ENCODE measurements at regions not wholly inside any gene's neighbourhood (a gene's known extent, or its start where the extent isn't known, plus 50 kb on each side); places are given as distances from the start of the nearest gene placed in this dataset.

DNA sequence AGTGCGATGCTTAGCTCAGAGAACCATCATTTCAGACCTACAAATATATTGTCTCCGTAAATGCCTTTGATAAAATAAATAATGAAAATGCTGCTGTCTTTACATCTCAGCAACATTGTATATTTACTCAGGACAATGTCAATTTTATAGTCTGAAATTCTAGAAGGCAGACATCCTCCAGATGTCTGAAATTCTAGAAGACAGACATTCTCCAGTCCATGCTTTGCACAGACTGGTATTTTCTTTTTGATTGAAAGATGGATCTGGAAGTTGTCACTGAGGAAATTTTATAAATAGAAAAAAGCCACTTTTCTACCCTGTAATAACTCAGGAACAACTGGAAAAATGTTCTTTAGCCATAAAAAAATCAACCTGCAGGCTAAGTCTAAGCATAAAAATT is 2293.3 kb downstream of the PCDH9 start:
- H3K4me3 ChIP-seq = no peak overlapping the region
- no peaks in the 10 kb centered on the region for H3K4me1 ChIP-seq (ENCODE audit: low read depth)
- no peaks in the 10 kb centered on the region for H3K36me3 ChIP-seq (ENCODE audit: low read depth)
- intact Hi-C loops (cut with DNase I, micrococcal nuclease) = no loop called here
- ATAC-seq (no peak), DNase-seq (no peak)
- TF ChIP-seq, protein P1, sequence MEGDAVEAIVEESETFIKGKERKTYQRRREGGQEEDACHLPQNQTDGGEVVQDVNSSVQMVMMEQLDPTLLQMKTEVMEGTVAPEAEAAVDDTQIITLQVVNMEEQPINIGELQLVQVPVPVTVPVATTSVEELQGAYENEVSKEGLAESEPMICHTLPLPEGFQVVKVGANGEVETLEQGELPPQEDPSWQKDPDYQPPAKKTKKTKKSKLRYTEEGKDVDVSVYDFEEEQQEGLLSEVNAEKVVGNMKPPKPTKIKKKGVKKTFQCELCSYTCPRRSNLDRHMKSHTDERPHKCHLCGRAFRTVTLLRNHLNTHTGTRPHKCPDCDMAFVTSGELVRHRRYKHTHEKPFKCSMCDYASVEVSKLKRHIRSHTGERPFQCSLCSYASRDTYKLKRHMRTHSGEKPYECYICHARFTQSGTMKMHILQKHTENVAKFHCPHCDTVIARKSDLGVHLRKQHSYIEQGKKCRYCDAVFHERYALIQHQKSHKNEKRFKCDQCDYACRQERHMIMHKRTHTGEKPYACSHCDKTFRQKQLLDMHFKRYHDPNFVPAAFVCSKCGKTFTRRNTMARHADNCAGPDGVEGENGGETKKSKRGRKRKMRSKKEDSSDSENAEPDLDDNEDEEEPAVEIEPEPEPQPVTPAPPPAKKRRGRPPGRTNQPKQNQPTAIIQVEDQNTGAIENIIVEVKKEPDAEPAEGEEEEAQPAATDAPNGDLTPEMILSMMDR (IDR thresholded peaks at IDR 0.05) = no peak
- H3K9me3 ChIP-seq = peaks cover 46% of the 10 kb centered on the region

DNA sequence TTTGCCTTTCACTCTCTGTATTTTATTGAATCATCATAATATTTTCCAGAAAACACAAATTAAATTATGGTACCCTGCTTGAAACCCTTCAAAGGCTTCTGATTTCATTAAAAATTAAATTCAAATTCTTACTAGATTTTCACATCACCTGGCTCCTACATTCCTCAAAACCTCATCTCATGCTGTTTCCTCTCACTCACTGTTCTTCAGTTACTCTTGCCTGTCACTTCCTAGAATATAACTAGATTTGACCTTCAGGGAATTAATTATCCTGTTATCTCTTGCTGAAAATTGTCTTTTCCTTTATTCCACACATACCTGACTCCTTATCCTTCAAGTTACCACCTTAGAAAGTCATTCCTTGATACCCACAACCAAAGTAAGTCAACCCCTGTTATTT is 2294.7 kb downstream of the PCDH9 start:
- no peak for DNase-seq
- intact Hi-C loops (cut with DNase I, micrococcal nuclease) = no loop called here
- Histone ChIP-seq H3K4me1 (ENCODE audit: low read depth) (no peaks in the 10 kb centered on the region), H3K4me3 (no peak overlapping the region), H3K36me3 (ENCODE audit: low read depth) (no peaks in the 10 kb centered on the region), H3K9me3 (peaks cover 37% of the 10 kb centered on the region)
- TF ChIP-seq, protein P1 (IDR thresholded peaks at IDR 0.05) = no peak
- ATAC-seq = no peak

DNA sequence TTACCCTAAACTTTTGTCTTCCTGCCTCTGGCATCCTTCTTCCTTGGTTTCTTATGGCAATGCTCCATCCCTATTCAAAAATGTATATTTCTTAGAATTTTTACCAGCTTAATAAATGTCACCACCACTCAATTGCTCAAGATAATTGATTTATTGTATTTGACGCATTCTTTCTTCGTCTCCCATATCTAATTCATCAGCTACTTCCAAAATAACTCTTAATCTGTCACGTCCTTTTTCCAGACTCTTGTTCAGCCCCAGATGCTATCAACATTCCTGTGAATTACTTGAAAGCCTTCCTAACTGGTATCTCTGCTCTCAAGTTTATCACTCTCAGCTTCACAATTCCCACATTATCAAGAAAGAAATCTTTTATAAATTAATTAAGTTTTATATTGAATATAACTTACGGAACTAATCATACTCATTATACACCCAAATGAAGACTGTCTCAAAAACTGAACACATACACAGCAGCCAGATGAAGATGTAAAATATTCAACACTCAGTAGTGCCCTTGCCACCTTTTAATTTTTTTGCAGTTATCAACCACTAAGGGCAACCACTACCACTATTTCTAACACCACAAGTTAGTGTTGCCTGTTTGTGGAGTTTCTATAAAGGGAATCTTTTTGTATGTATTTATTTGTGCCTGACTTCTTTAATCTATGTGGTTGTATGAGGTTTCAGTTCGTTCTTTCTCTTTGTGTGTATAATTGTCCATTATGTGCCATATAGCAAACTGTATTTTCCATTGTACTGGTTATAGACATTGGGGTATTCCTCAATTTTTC is 2295.4 kb downstream of the PCDH9 start:
- TF ChIP-seq, protein P1 (IDR thresholded peaks at IDR 0.05) = no peak

DNA sequence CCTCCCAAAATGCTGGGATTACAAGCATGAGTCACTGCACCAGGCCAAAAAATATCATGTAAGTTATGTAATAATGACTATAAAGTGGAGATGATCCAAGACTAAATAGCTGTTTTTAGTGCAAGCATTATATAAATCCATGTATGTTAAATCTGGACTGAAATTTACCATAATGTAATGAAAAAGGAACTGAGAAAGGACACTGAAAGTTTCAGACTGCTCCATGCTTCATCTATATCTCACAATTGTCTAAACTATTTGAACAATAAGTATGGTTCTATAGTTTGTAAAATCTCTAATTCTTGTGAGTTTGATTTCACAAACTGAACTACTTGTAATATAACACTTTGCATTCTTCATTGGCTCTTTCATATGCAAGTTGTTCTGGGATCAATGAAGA is 2299.5 kb downstream of the PCDH9 start:
- Histone ChIP-seq H3K4me1 (ENCODE audit: low read depth) (no peaks in the 10 kb centered on the region), H3K36me3 (ENCODE audit: low read depth) (no peaks in the 10 kb centered on the region)

More for the DNA sequence above, 2295.4 kb downstream of the PCDH9 start:
- Histone ChIP-seq H3K36me3 (ENCODE audit: low read depth) (no peaks in the 10 kb centered on the region), H3K4me1 (ENCODE audit: low read depth) (no peaks in the 10 kb centered on the region), H3K4me3 (no peak overlapping the region), H3K9me3 (peaks cover 35% of the 10 kb centered on the region)
- intact Hi-C loops (cut with DNase I, micrococcal nuclease) = no loop called here
- no peak for DNase-seq
- no peak for ATAC-seq

DNA sequence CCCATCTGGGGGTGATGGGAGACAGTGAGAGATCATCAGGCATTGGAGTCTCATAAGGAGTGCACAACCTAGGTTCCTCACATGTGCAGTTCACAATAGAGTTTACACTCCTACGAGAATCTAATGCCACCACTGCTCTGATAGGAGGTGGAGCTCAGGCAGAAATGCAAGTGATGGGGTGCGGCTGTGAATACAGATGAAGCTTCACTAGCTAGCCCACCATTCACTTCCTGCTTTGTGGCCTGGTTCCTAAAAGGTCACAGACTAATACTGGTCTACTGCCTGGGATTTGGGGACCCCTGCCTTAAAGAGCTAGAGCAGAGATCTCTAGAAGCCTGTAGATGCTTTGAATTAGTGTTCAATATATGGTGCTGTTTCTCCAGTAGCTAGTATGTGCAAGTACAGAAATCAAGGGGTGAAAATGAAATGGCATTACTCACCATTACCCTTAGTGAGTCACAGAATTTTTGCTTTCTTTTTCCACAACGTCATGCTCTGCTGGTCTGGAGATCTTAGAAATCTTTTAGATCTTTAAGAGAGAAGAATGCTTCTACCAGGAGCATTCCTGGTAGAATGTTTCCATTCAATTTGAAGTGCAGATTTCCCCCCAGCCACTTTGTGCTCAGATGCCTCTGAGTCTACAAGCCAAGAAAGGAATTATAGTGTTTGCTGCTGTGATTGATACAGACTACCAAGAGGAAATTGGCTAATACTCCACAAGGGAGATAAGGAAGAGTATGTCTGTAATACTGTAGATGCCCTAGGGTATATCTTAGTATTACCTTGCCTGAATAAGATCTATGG is 2301.2 kb downstream of the PCDH9 start:
- intact Hi-C loops (cut with DNase I, micrococcal nuclease) = no loop called here
- Histone ChIP-seq H3K36me3 (ENCODE audit: low read depth) (no peaks in the 10 kb centered on the region), H3K4me1 (ENCODE audit: low read depth) (no peaks in the 10 kb centered on the region), H3K9me3 (peaks cover 37% of the 10 kb centered on the region), H3K4me3 (no peak overlapping the region)
- DNase-seq (no peak), ATAC-seq (no peak)
- TF ChIP-seq, protein P1 (IDR thresholded peaks at IDR 0.05) = no peak

More for the DNA sequence above, 2299.5 kb downstream of the PCDH9 start:
- DNase-seq (no peak), ATAC-seq (no peak)
- TF ChIP-seq, protein P1 (IDR thresholded peaks at IDR 0.05) = no peak
- intact Hi-C loops (cut with DNase I, micrococcal nuclease) = no loop called here
- Histone ChIP-seq H3K9me3 (peaks cover 39% of the 10 kb centered on the region), H3K4me3 (no peak overlapping the region)

Data from mucosa of descending colon (tissue), 3 donors.